NCI-H1105 (cell line): ENCODE measurements at regions not wholly inside any gene's neighbourhood (a gene's known extent, or its start where the extent isn't known, plus 50 kb on each side); places are given as distances from the start of the nearest gene placed in this dataset.

Source experiments
- DNase-seq: peaks from one replicate; lab custom pipeline; 2025; lab: John Stamatoyannopoulos, UW

GRCh38 chr18:54532222-54532621, 58.8 kb upstream of the DYNAP start:
- peak; percentile 7 for DNase-seq

- DNase-seq = no peak
Observed at GRCh38 chr18:54532962-54533361, 58.1 kb upstream of the DYNAP start.
